ENCODE measurements at regions not wholly inside any gene's neighbourhood (a gene's known extent, or its start where the extent isn't known, plus 50 kb on each side); places are given as distances from the start of the nearest gene placed in this dataset.

DNA sequence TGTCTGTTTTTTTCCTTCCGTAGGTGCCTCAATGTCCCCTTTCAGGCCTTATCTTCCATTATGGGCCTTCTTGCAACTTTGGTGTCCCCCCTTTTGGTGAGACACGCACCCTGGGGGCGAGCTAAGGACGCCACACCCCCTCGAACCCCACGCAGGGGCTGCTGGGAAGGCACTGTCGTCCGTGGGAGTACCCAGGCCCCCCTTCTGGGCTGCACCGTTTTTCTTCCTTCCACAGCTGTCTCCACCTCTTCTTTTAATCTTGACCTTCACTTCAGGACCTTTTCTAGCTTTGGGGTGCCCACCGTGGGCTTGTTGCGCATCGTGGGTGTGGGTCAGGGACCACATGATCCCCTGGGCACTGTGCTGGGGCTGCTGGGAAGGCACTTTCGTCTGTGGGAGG, 271.8 kb downstream of the ALG10 start:
- H3K27ac ChIP-seq (ENCODE audit: low read depth, low read length) = no peak overlapping the region
- no peaks in the 10 kb centered on the region for H3K27me3 ChIP-seq (ENCODE audit: insufficient read depth, low read length)
- no peaks in the 10 kb centered on the region for H3K79me2 ChIP-seq (ENCODE audit: insufficient read depth, low read length)
- no peak overlapping the region for H2AFZ ChIP-seq (ENCODE audit: low read length)
- DNase-seq (ENCODE audit: insufficient read length, low spot score, missing footprints) = no peak
- no peaks in the 10 kb centered on the region for H3K9me3 ChIP-seq (ENCODE audit: low read depth, low read length)
- H3K4me3 ChIP-seq (ENCODE audit: insufficient read depth, low read length) = no peak overlapping the region
- no peak overlapping the region for H3K4me2 ChIP-seq (ENCODE audit: insufficient read depth, low read length)
- H3K36me3 ChIP-seq (ENCODE audit: insufficient read depth, low read length) = no peaks in the 10 kb centered on the region
- H3K4me1 ChIP-seq (ENCODE audit: insufficient read depth, low read length) = no peaks in the 10 kb centered on the region
- H4K20me1 ChIP-seq (ENCODE audit: insufficient read depth, low read length) = no peaks in the 10 kb centered on the region
- TF ChIP-seq, protein P1, sequence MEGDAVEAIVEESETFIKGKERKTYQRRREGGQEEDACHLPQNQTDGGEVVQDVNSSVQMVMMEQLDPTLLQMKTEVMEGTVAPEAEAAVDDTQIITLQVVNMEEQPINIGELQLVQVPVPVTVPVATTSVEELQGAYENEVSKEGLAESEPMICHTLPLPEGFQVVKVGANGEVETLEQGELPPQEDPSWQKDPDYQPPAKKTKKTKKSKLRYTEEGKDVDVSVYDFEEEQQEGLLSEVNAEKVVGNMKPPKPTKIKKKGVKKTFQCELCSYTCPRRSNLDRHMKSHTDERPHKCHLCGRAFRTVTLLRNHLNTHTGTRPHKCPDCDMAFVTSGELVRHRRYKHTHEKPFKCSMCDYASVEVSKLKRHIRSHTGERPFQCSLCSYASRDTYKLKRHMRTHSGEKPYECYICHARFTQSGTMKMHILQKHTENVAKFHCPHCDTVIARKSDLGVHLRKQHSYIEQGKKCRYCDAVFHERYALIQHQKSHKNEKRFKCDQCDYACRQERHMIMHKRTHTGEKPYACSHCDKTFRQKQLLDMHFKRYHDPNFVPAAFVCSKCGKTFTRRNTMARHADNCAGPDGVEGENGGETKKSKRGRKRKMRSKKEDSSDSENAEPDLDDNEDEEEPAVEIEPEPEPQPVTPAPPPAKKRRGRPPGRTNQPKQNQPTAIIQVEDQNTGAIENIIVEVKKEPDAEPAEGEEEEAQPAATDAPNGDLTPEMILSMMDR (IDR thresholded peaks at IDR 0.05; ENCODE audit: extremely low read depth, low read depth, low read length) = no peak

DNA sequence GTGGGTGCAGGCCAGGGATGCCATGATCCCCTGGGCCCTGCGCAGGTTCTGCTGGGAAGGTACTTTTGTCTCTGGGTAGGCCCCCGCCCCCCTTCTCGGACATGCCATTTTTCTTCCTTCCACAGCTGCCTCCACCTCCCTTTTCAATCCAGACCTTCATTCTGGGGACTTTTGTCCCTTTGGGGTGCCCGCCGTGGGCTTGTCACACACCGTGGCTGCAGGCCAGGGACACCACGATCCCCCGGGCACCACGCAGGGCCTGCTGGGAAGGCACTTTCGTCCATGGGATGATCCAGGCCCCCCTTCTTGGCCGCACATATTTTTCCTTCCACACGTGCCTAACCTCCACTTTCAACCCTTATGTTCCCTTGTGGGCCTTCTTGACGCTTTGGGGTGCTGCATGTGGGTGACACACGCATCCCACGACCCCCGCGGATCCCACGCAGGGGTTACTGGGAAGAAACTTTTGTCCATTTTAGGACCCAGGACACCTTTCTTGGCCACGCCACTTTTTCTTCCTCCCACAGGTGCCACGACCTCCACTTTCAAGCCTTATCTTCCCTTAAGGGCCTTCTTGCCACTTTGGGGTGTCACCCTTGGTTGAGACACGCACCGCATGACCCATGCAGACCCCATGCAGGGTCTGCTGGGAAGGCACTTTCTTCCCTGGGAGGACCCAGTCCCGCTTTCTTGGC, 272.5 kb downstream of the ALG10 start:
- Histone ChIP-seq H3K9me3 (ENCODE audit: low read depth, low read length) (no peaks in the 10 kb centered on the region), H3K4me2 (ENCODE audit: insufficient read depth, low read length) (no peak overlapping the region)
- TF ChIP-seq, protein P1 (IDR thresholded peaks at IDR 0.05; ENCODE audit: extremely low read depth, low read depth, low read length) = no peak

DNA sequence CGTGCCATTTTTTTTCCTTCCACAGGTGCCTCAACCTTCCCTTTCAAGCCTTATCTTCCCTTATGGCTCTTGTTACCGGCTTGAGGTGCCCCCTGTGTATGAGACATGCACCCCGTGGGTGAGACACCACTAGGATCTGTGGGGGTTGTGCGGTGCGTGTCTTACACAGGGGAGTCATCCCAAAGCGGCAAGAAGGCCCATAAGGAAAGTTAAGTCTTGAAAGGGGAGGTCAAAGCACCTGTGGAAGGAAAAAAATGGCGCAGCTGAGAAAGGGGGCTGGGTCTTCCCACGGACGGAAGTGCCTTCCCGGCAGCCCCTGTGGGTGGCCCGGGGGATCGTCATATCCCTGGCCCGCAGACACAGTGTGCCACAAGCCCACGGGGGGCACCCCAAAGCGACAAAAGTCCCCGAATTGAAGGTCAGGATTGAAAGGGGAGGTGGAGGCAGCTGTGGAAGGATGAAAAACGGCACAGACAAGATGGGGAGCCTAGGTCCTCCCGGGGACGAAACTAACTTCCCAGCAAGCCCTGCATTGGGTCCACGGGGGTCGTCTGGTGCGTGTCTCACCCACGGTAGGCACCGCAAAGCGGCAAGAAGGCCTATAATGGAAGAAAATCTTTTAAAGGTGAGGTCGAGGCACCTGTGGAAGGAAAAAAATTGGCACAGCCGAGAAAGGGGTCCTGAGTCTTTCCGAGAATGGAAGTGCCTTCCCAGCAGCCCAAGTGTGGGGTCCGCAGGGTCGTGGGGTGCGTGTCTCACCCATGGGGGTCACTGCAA, 273.3 kb downstream of the ALG10 start:
- no peak overlapping the region for H3K4me3 ChIP-seq (ENCODE audit: insufficient read depth, low read length)
- H3K27ac ChIP-seq (ENCODE audit: low read depth, low read length) = no peak overlapping the region
- H2AFZ ChIP-seq (ENCODE audit: low read length) = no peak overlapping the region
- H4K20me1 ChIP-seq (ENCODE audit: insufficient read depth, low read length) = no peaks in the 10 kb centered on the region
- no peaks in the 10 kb centered on the region for H3K4me1 ChIP-seq (ENCODE audit: insufficient read depth, low read length)
- H3K4me2 ChIP-seq (ENCODE audit: insufficient read depth, low read length) = no peak overlapping the region
- TF ChIP-seq, protein P1 (IDR thresholded peaks at IDR 0.05; ENCODE audit: extremely low read depth, low read depth, low read length) = no peak
- H3K9me3 ChIP-seq (ENCODE audit: low read depth, low read length) = no peaks in the 10 kb centered on the region
- DNase-seq (ENCODE audit: insufficient read length, low spot score, missing footprints) = no peak
- no peaks in the 10 kb centered on the region for H3K36me3 ChIP-seq (ENCODE audit: insufficient read depth, low read length)
- H3K79me2 ChIP-seq (ENCODE audit: insufficient read depth, low read length) = no peaks in the 10 kb centered on the region
- H3K27me3 ChIP-seq (ENCODE audit: insufficient read depth, low read length) = no peaks in the 10 kb centered on the region

More for the DNA sequence above, 272.5 kb downstream of the ALG10 start:
- Histone ChIP-seq H3K27me3 (ENCODE audit: insufficient read depth, low read length) (no peaks in the 10 kb centered on the region), H3K79me2 (ENCODE audit: insufficient read depth, low read length) (no peaks in the 10 kb centered on the region), H3K4me3 (ENCODE audit: insufficient read depth, low read length) (no peak overlapping the region), H2AFZ (ENCODE audit: low read length) (no peak overlapping the region), H3K4me1 (ENCODE audit: insufficient read depth, low read length) (no peaks in the 10 kb centered on the region), H3K27ac (ENCODE audit: low read depth, low read length) (no peak overlapping the region), H4K20me1 (ENCODE audit: insufficient read depth, low read length) (no peaks in the 10 kb centered on the region), H3K36me3 (ENCODE audit: insufficient read depth, low read length) (no peaks in the 10 kb centered on the region)
- DNase-seq (ENCODE audit: insufficient read length, low spot score, missing footprints) = no peak
